OCI-LY7 (cell line): ENCODE measurements at regions not wholly inside any gene's neighbourhood (a gene's known extent, or its start where the extent isn't known, plus 50 kb on each side); places are given as distances from the start of the nearest gene placed in this dataset.

Source experiments
- EZH2phosphoT487 ChIP-seq: fragments of 200-600 bp; sonication (generic); IDR thresholded peaks from 2 replicates; pipeline ENCODE4 v1.6.1; 2018; ENCODE audit warnings: low read depth, borderline replicate concordance, mild to moderate bottlenecking, mixed run types, antibody characterized with exemption, low read length, moderate library complexity, mixed read lengths
- TF ChIP-seq, protein P1 (sequence below): fragments of 200-600 bp; sonication (generic); conservative IDR thresholded peaks from 2 replicates; pipeline ENCODE4 v1.5.1; 2014; ENCODE audit warnings: mild to moderate bottlenecking, antibody characterized with exemption, low read length, moderate library complexity, mixed read lengths

GRCh38 chr6:145036236-145036635 lies 699.1 kb downstream of the EPM2A start:
- TF ChIP-seq EZH2phosphoT487: no peak
- TF ChIP-seq, protein P1, sequence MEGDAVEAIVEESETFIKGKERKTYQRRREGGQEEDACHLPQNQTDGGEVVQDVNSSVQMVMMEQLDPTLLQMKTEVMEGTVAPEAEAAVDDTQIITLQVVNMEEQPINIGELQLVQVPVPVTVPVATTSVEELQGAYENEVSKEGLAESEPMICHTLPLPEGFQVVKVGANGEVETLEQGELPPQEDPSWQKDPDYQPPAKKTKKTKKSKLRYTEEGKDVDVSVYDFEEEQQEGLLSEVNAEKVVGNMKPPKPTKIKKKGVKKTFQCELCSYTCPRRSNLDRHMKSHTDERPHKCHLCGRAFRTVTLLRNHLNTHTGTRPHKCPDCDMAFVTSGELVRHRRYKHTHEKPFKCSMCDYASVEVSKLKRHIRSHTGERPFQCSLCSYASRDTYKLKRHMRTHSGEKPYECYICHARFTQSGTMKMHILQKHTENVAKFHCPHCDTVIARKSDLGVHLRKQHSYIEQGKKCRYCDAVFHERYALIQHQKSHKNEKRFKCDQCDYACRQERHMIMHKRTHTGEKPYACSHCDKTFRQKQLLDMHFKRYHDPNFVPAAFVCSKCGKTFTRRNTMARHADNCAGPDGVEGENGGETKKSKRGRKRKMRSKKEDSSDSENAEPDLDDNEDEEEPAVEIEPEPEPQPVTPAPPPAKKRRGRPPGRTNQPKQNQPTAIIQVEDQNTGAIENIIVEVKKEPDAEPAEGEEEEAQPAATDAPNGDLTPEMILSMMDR: no peak
